Forelimb muscle (tissue), 1 donor: ENCODE measurements at regions not wholly inside any gene's neighbourhood (a gene's known extent, or its start where the extent isn't known, plus 50 kb on each side); places are given as distances from the start of the nearest gene placed in this dataset.
"Not testable (repeated sequence)": the region's sequence is repeated elsewhere in the genome, so short reads cannot be mapped to it uniquely, and the experiment has no call there.

Experiments used
- DNase-seq: peaks from one replicate; pipeline ENCODE4 v3.0.0-alpha.2; 2013; ENCODE audit warnings: low read depth

GRCh38 chr12:67534046-67534445 is 114.5 kb upstream of the DYRK2 start:
- no peak for DNase-seq

- no peak for DNase-seq
Observed at GRCh38 chr12:67534681-67535080, 113.9 kb upstream of the DYRK2 start.

GRCh38 chr12:67535176-67535575 is 113.4 kb upstream of the DYRK2 start:
- DNase-seq, result no peak

GRCh38 chr12:67535971-67536370 is 112.6 kb upstream of the DYRK2 start:
- DNase-seq, result no peak

GRCh38 chr12:67539329-67539728 is 109.2 kb upstream of the DYRK2 start:
- DNase-seq, result no peak

GRCh38 chr12:67539946-67540345 is 108.6 kb upstream of the DYRK2 start:
- no peak for DNase-seq

GRCh38 chr12:67540920-67541624 is 107.5 kb upstream of the DYRK2 start:
- no peak for DNase-seq

GRCh38 chr12:67541625-67541991 is 106.9 kb upstream of the DYRK2 start:
- no peak for DNase-seq

GRCh38 chr12:67543021-67543770 is 105.3 kb upstream of the DYRK2 start:
- no peak for DNase-seq

- DNase-seq, result no peak
Observed at GRCh38 chr12:67545298-67545697, 103.2 kb upstream of the DYRK2 start.

GRCh38 chr12:67546746-67547145 is 101.8 kb upstream of the DYRK2 start:
- DNase-seq, result no peak

GRCh38 chr12:67555075-67555717 is 93.3 kb upstream of the DYRK2 start:
- DNase-seq, result not testable (repeated sequence)

- DNase-seq, result no peak
Observed at GRCh38 chr12:67558775-67559174, 89.8 kb upstream of the DYRK2 start.

- no peak for DNase-seq
Observed at GRCh38 chr12:67559751-67560150, 88.8 kb upstream of the DYRK2 start.

GRCh38 chr12:67562513-67563287 is 85.8 kb upstream of the DYRK2 start:
- no peak for DNase-seq

GRCh38 chr12:67568055-67568454 is 80.5 kb upstream of the DYRK2 start:
- DNase-seq, result no peak

- no peak for DNase-seq
Observed at GRCh38 chr12:67572492-67572891, 76.1 kb upstream of the DYRK2 start.

GRCh38 chr12:67573566-67573965 is 75.0 kb upstream of the DYRK2 start:
- no peak for DNase-seq

GRCh38 chr12:67578976-67579661 is 69.4 kb upstream of the DYRK2 start:
- DNase-seq, result no peak

- no peak for DNase-seq
Observed at GRCh38 chr12:67579662-67580003, 68.9 kb upstream of the DYRK2 start.

GRCh38 chr12:67582238-67582834 is 66.2 kb upstream of the DYRK2 start:
- DNase-seq, result no peak
